SW 1271 (cell line): ENCODE measurements at regions not wholly inside any gene's neighbourhood (a gene's known extent, or its start where the extent isn't known, plus 50 kb on each side); places are given as distances from the start of the nearest gene placed in this dataset.
A peak's percentile ranks its signal among the peaks of the same experiment; 100 is the strongest.
"Not testable (repeated sequence)": the region's sequence is repeated elsewhere in the genome, so short reads cannot be mapped to it uniquely, and the experiment has no call there.

Experiments used
- DNase-seq, 2 experiments: peaks; one replicate each; lab custom pipeline; 2025; lab: John Stamatoyannopoulos, UW

DNA sequence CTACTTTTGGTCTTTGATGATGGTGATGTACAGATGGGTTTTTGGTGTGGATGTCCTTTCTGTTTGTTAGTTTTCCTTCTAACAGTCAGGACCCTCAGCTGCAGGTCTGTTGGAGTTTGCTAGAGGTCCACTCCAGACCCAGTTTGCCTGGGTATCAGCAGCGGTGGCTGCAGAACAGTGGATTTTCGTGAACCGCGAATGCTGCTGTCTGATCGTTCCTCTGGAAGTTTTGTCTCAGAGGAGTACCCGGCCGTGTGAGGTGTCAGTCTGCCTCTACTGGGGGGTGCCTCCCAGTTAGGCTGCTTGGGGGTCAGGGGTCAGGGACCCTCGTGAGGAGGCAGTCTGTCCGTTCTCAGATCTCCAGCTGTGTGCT, 56.6 kb upstream of the TNFAIP8 start:
- not testable (repeated sequence) for DNase-seq

DNA sequence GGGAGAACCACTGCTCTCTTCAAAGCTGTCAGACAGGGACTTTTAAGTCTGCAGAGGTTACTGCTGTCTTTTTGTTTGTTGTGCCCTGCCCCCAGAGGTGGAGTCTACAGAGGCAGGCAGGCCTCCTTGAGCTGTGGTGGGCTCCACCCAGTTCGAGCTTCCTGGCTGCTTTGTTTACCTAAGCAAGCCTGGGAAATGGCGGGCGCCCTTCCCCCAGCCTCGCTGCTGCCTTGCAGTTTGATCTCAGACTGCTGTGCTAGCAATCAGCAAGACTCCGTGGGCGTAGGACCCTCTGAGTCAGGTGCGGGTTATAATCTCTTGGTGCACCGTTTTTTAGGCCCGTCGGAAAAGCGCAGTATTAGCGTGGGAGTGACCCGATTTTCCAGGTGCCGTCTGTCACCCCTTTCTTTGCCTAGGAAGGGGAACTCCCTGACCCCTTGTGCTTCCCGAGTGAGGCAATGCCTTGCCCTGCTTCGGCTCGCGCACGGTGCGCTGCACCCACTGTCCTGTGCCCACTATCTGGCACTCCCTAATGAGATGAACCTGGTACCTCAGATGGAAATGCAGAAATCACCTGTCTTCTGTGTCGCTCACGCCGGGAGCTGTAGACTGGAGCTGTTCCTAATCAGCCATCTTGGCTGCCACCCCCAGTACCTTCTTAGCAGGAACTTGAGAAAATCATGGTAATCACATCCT, 56.1 kb upstream of the TNFAIP8 start:
- DNase-seq: not testable (repeated sequence)

DNA sequence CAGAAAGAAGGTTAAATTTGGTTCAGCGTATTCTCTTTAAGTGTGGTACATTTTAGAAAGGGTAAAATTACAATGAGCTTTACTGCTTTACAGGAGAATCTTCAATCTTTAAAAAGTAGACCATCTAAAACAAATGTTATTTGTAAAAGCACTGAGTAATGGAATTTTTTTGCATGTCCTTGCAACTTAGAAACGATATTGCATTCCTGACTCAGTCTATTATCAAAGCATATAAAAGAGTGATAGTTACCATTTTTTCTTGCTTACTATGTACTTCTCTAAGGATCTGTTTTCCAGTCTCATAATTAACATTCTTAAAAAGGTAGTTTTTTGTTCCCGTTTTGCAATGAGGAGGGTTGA, 55.5 kb upstream of the TNFAIP8 start:
- DNase-seq: no peak

DNA sequence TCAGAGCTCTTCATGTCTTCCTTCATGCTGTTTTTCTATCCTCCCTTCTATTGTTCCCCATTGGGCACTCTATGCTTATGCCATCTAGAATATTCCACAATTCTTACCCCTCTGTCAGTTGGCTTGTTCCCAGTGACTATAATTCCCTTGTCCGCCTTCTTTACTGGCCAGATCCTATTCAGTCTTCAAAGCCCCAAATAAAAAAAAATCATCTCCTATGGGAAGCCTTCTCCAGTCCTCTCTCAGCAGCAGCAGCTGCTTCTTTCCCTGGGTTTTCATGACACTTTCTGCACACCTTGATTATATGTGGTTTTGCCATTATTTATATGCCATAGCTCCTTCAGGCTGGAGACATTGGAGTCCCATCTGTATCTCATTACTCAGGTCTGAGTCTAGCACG, 54.6 kb upstream of the TNFAIP8 start:
- DNase-seq: no peak

DNA sequence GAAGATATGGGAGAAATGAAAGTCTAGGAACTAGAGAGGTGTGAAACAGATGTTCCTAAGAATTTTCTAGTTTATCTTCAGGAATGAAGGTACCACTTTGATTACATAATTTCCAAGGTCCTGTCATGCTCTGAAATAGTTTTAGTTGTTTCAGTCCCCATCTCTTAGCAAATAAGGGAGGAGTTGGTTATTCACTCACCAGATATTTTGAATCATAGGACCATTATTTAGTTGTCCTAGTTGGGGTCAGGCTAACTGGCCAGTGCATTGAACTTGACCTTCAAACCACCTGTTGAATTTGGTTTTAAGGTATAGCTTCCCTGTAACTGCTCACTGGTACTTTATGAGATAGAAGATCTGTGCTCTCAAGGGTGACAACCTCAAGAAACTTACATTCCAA, 53.9 kb upstream of the TNFAIP8 start:
- DNase-seq: no peak

DNA sequence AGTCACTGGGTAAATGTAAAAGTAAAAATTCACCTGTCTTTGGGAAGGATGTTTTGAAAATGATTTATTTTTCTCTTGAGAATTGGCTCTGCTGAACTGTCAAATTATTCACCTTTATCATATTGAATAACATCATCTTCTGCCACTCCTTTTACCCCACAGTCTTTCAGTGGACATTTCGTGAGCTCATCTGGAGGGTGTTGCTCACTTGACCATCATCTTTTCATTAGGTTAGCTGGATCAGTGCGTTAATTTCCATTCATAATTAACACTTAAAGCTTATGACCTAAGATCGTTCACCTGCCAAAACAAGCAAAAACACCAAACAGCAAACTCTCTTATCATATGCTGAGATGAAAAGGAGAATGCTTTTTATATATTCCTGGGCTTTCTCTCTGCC, 53.4 kb upstream of the TNFAIP8 start:
- DNase-seq: no peak

DNA sequence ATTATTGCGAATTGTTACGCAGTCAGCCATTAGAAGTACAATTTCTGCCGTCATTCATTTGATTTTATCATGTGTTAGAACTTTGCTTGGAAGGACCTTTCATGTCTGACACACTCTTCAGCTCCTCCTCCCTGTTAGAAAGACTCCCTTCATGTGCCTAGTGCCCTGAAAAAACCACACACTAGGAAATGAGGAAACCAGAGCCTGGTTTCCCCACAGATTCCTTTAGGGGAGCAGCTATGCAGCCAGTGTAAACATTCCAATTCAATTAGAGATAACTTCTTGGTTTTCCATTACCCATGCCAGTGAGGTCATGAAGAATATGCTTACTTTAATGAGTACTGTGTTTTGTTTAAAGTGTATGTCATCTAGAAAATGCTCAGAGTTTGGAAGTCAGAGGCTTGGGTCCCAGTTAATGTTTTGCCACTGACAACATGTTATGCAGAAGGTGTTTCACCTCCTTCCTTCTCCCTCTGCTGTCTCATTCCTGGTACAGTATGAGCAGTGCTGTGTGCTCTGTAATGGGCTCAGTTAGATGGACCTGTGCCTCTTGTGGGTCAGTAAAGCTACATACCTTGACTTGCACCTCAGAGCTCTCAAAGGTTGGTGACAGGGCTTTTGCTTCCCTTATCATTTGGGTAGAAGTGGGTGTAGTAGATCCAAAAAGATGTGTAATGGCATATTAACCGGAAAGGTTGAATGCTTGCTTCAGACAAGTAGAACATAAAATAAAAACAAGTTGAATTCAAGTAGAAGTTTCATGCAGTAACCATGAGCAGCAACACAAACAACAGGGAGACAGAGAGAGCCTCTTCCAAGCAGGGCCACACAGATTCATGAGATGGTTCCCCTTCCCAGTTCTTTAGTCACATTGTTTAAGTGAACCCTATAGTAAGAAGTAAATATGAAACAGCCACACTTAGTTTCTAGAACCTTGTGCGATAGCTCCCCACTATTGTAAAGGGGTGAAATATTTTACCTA, 52.6 kb upstream of the TNFAIP8 start:
- DNase-seq: peak in 1 of 2 experiments; percentile 9

DNA sequence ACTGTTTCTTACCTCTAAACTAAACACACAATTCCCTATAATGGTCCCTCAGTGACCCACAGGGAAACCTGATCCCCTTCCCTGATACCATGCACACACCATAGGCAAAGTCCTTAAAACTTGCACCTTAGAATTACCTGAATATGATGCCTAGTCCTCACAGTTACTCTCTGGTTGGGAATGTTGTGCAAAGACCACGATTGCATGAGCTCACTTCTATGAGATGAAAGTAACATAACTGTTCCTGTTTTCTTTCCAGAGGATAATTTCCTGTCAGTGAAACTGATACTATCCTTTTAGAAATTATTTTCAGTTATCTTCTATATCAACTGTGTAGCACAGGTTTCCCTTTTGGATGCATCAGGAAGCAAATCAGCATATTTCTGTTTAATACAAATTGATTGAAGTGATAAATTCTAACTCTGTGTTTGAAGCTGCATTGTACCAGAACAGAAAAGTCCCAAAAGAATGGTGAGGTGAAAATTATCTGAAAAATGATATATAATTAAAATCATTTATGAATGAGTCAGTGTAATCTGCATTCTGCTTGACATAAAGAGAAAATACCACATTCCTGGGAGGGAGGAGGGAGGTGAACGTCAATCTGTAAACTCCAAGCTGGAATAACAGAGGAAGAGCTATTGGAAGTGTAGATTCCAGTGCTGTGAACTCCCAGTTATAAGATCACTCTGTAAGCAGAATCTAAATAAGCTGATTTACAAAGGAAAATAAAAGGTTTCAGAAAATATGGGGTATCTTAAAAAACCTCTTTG, 51.2 kb upstream of the TNFAIP8 start:
- no peak for DNase-seq
